H7 (cell line): ENCODE measurements at regions not wholly inside any gene's neighbourhood (a gene's known extent, or its start where the extent isn't known, plus 50 kb on each side); places are given as distances from the start of the nearest gene placed in this dataset.
"Not testable (repeated sequence)": the region's sequence is repeated elsewhere in the genome, so short reads cannot be mapped to it uniquely, and the experiment has no call there.

Experiments
- DNase-seq: peaks from one replicate; pipeline ENCODE4 v3.0.0; 2012
- H3K27me3 ChIP-seq: 2 replicates; pipeline ENCODE4 v1.6.0; 2011; ENCODE audit warnings: mild to moderate bottlenecking, low read length; ENCODE audit not compliant: control insufficient read depth, insufficient read depth
- H3K36me3 ChIP-seq: replicated peaks from 2 replicates; pipeline ENCODE4 v1.5.1; 2011; ENCODE audit warnings: low read length; ENCODE audit not compliant: control insufficient read depth, insufficient read depth
- H3K4me3 ChIP-seq: 2 replicates; pipeline ENCODE4 v1.5.1; 2011; ENCODE audit warnings: low read depth, mild to moderate bottlenecking, control low read depth, low read length, moderate library complexity; ENCODE audit not compliant: insufficient read depth

GRCh38 chr16:17938546-17938945 lies 398.0 kb downstream of the NPIPA8 start:
- Histone ChIP-seq H3K27me3 (no peaks in the 10 kb centered on the region), H3K4me3 (no peak overlapping the region), H3K36me3 (no peaks in the 10 kb centered on the region)
- DNase-seq: no peak

DNA sequence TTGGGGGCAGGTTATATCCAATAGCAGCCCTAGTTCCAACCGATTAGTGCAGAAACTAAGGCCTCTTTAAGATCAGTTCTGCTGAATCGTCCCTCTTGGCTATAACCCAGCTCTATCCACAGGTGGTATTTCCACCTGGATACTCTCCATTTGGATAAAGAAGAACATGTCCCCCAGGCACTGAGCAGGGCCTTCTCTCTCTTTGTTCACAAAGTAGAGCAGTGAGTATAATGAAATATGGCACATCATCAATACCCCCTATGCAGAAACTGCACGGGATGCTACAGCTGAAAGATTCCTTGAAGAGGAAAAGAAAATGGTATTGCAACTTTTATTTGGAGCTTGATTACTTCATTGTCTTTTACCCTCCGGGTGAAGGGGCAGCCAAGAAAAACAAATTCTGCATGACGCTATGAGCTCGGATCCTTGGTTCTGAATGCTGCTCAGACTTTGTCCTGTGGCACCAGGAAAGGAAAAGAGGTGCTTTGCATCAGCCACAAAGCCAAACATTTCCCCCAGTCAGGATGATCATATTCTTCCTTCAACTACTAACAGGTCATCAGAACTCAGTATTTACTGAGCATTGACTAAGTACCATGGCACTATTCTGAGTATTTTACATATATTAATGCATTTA lies 399.7 kb downstream of the NPIPA8 start:
- Histone ChIP-seq H3K4me3 (no peak overlapping the region), H3K27me3 (no peaks in the 10 kb centered on the region), H3K36me3 (no peaks in the 10 kb centered on the region)
- DNase-seq: no peak

GRCh38 chr16:17930280-17930679 lies 406.3 kb downstream of the NPIPA8 start:
- DNase-seq: no peak
- Histone ChIP-seq H3K27me3 (no peaks in the 10 kb centered on the region), H3K36me3 (no peaks in the 10 kb centered on the region), H3K4me3 (no peak overlapping the region)

DNA sequence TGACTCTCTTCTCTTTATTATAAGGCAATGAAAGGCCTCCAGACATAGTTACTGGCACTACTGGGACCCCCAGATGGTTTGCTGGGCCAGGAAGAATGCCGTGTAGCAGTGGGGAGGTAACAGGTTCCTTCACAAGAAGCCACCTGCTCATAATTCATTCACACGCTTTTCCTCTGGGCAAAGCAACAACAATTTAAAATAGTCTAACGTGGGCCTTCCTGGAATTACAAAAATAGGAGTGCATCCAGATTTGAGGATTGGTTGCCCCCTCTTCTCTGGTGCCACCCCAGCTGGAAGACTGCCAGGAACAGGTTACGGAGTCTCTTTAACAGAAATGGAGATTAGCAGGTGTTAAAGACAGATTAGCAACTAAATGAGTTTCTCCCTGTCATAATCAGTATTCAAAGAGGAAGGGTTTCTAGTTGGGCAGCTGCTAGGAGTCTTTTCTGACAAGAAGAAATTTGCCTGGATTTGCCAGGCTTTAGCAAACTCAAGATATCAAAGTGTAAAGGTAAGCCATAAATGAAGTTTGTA lies 409.6 kb downstream of the NPIPA8 start:
- DNase-seq: no peak
- Histone ChIP-seq H3K27me3 (no peaks in the 10 kb centered on the region), H3K36me3 (no peaks in the 10 kb centered on the region), H3K4me3 (no peak overlapping the region)

DNA sequence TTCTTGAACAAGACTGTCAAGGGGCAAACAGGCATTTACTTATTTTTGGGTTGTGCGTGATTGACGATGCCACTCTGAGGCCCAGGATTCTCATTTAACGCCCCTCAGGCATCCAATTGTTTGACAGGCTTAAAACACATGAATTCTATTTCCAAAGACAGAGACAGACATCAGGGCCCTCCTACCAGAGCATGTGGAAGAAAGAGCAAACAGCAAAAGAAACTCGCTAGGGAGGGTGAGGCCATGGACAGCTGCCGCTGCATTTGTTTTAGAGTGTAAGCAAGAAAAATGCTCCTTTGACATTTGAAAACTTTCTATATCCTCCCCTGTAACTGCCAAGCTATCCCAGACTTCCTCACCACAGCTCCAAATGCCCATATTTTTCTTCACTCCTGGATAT lies 410.1 kb downstream of the NPIPA8 start:
- no peak for DNase-seq
- Histone ChIP-seq H3K27me3 (no peaks in the 10 kb centered on the region), H3K4me3 (no peak overlapping the region), H3K36me3 (no peaks in the 10 kb centered on the region)

GRCh38 chr16:17925761-17926160 lies 410.8 kb downstream of the NPIPA8 start:
- no peak for DNase-seq
- no peaks in the 10 kb centered on the region for H3K27me3 ChIP-seq
- H3K4me3 ChIP-seq: no peak overlapping the region
- no peaks in the 10 kb centered on the region for H3K36me3 ChIP-seq

DNA sequence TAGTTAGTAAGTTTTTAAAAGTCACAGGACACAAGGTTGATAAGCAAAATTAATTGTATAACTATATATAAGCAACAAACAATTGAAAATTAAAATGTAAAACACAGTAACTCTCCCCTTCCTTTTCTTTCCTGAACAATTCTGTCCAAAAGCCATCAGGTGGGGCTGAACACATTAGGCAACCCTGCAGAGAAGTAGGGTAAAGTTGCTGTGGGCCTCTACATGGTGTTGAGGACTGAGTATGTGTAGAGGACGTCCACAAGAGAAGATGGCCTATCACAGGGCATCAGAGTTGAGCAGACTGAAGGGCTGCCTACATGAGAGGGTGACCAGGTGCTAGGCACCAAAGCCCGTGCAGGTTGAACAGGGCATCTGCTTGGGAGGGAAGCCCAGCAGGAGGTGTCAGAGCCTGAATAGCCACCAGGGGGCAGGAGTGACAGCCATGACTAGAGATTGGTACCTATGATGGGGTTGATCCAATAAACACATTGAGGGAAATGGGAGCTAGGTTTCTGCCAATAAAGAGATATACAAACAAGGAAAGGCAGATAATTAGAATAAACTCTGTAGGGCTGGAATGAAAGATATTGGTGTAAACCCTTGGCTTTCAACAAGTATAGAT lies 415.1 kb downstream of the NPIPA8 start:
- DNase-seq: peak; percentile 38
- Histone ChIP-seq H3K27me3 (no peaks in the 10 kb centered on the region), H3K36me3 (no peaks in the 10 kb centered on the region), H3K4me3 (no peak overlapping the region)

- Histone ChIP-seq H3K36me3 (no peaks in the 10 kb centered on the region), H3K27me3 (no peaks in the 10 kb centered on the region), H3K4me3 (no peak overlapping the region)
- no peak for DNase-seq
Observed at GRCh38 chr16:17917316-17918019, 419.1 kb downstream of the NPIPA8 start.

DNA sequence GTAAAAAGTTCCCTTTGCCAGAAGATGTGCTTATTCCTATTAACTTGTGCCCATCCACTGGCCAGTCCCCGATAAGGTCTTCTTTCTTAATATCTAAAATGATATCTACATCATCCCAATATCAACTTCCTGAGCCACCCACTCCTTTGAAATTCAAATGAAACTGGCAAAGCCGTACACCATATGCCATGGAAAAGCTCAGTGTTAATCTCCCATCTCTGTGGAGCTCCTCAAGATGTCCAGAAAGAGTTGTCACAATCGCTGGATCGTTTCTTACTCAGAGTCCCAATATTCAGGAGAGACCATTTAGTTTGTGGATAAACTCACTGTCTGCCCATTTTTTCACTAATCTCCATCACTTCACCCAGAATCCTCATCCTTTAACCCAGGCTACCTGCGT lies 420.7 kb downstream of the NPIPA8 start:
- no peaks in the 10 kb centered on the region for H3K27me3 ChIP-seq
- no peak overlapping the region for H3K4me3 ChIP-seq
- no peak for DNase-seq
- no peaks in the 10 kb centered on the region for H3K36me3 ChIP-seq

DNA sequence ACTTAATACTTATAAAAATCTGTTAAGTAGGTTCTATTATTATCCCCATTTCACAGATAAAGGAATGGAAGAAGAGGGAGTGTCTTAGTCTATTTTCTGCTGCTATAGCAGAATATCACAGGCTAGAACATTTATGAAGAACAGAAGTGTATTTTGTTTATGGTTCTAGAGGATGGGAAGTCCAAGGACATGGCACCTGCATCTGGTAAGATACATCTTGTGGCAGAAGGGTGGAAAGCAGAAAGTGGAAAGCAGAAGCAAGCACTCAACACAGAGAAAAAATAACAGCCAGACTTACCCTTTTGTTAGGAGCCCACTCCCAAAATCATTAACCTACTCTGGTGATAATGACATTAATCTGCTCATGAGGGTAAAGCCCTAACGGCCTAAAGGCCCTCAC lies 422.4 kb downstream of the NPIPA8 start:
- no peaks in the 10 kb centered on the region for H3K27me3 ChIP-seq
- H3K4me3 ChIP-seq: no peak overlapping the region
- no peak for DNase-seq
- H3K36me3 ChIP-seq: no peaks in the 10 kb centered on the region

GRCh38 chr16:17911578-17911977 lies 425.0 kb downstream of the NPIPA8 start:
- H3K4me3 ChIP-seq, DNase-seq, H3K36me3 ChIP-seq, H3K27me3 ChIP-seq: not testable (repeated sequence)

- H3K27me3 ChIP-seq, H3K4me3 ChIP-seq, DNase-seq, H3K36me3 ChIP-seq: not testable (repeated sequence)
Observed at GRCh38 chr16:17906626-17907025, 429.9 kb downstream of the NPIPA8 start.

- Histone ChIP-seq H3K4me3 (no peak overlapping the region), H3K27me3 (no peaks in the 10 kb centered on the region), H3K36me3 (no peaks in the 10 kb centered on the region)
- DNase-seq: no peak
Observed at GRCh38 chr16:17901309-17901708, 430.5 kb upstream of the XYLT1 start.

- no peak for DNase-seq
- Histone ChIP-seq H3K27me3 (no peaks in the 10 kb centered on the region), H3K36me3 (no peaks in the 10 kb centered on the region), H3K4me3 (no peak overlapping the region)
Observed at GRCh38 chr16:17899141-17899540, 428.4 kb upstream of the XYLT1 start.

DNA sequence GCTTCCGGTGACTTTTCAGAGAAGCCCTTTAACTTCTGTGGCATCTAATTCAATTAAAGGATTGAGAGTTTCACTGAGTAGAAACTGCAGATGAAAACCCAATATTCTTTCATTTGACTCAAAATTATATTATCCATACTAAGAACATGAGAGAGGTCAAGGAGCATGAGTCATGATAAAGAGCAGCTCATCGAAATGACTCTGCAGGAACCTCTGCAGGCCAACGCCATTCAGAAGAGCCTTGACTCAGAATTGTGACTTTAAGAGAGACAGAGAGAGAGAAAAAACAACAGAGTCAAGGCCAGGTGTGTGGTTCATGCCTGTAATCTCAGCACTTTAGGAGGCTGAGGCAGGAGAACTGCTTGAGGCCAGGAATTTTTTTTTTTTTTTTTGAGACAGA lies 417.2 kb upstream of the XYLT1 start:
- no peaks in the 10 kb centered on the region for H3K36me3 ChIP-seq
- DNase-seq: no peak
- H3K4me3 ChIP-seq: no peak overlapping the region
- H3K27me3 ChIP-seq: no peaks in the 10 kb centered on the region
